K562 (cell line): ENCODE measurements at regions not wholly inside any gene's neighbourhood (a gene's known extent, or its start where the extent isn't known, plus 50 kb on each side); places are given as distances from the start of the nearest gene placed in this dataset.

Experiments
- ATAC-seq: fragments of 200-7000 bp; cut with Tn5 transposase; 3 replicates; pipeline ENCODE4 v1.9.1; 2020; ENCODE audit warnings: moderate library complexity
- BruUV-seq: library from RNA; stranded (reverse); fragments of 400-500 nt; replicated peaks from 2 replicates; lab custom pipeline; 2021; lab: Mats Ljungman, UMichigan
- CTCF ChIA-PET: fragments of 300-600 bp; formaldehyde crosslinking; extraction: SDS; loops from one replicate; lab custom pipeline; 2021; ENCODE audit warnings: low intra/inter-chr PET ratio; lab: Yijun Ruan, JAX
- POLR2A ChIA-PET: fragments of 300-600, 350-650 bp; sonication (Branson Sonifier 250); formaldehyde crosslinking; extraction: SDS; loops from one replicate; lab custom pipeline; 2021; ENCODE audit warnings: antibody characterized with exemption, inconsistent platforms; lab: Yijun Ruan, JAX
- DNase-seq, 4 experiments: peaks; one replicate each; pipeline versions ENCODE4 v3.0.0 to v3.0.0-alpha.2; 2011 to 2018; ENCODE audit warnings: low spot score in 3 of 4, mixed read lengths in 3 of 4; ENCODE audit errors: extremely low read depth in 1 of 4
- FAIRE-seq: peaks from 2 replicates; lab custom pipeline; 2011; peaks lifted over from hg19 to GRCh38; lab: Jason Lieb, UNC
- H2AFZ ChIP-seq: 2 replicates; pipeline ENCODE4 v1.6.0; 2011; ENCODE audit warnings: low read depth, low read length, control low read depth, inconsistent platforms
- H3K27ac ChIP-seq: fragments of 200-600 bp; 3 replicates; pipeline ENCODE4 v1.8.0; 2011; ENCODE audit warnings: low read depth, mild to moderate bottlenecking, control low read depth, inconsistent platforms, low read length, moderate library complexity, mixed read lengths; ENCODE audit errors: extremely low read depth
- H3K27me3 ChIP-seq, 2 experiments: fragments of 300-600 bp in 1 of 2; 2 replicates in 1 of 2; 3 replicates in 1 of 2; pipeline versions ENCODE4 v1.6.0 to v1.8.0; 2011; ENCODE audit warnings: inconsistent platforms in 2 of 2, low read length in 2 of 2, mild to moderate bottlenecking in 1 of 2, mixed read lengths in 1 of 2, moderate library complexity in 1 of 2; ENCODE audit not compliant: control insufficient read depth in 2 of 2, insufficient read depth in 2 of 2
- H3K36me3 ChIP-seq: fragments of 300-600 bp; 3 replicates; pipeline ENCODE4 v1.8.0; 2011; ENCODE audit warnings: mild to moderate bottlenecking, low read length, inconsistent platforms; ENCODE audit not compliant: control insufficient read depth, insufficient read depth
- H3K4me1 ChIP-seq, 2 experiments: fragments of 200-600 bp in 1 of 2; replicated peaks in 1 of 2; 2 replicates in 1 of 2; 3 replicates in 1 of 2; pipeline versions ENCODE4 v1.5.1 to v1.8.0; 2011; ENCODE audit warnings: inconsistent platforms in 2 of 2, low read length in 2 of 2, mild to moderate bottlenecking in 1 of 2, mixed read lengths in 1 of 2, moderate library complexity in 1 of 2; ENCODE audit not compliant: control insufficient read depth in 2 of 2, insufficient read depth in 2 of 2
- H3K4me2 ChIP-seq: 2 replicates; pipeline ENCODE4 v1.6.1; 2011; ENCODE audit warnings: low read length, control low read depth, inconsistent platforms, mixed read lengths; ENCODE audit not compliant: insufficient read depth
- H3K4me3 ChIP-seq: fragments of 200-600 bp; sonication (generic), shearing (Covaris generic); 2 replicates; pipeline ENCODE4 v1.5.1; 2016; ENCODE audit warnings: control low read depth, inconsistent platforms
- H3K79me2 ChIP-seq: fragments of 200-600 bp; 3 replicates; pipeline ENCODE4 v1.8.0; 2011; ENCODE audit warnings: low read length, inconsistent platforms; ENCODE audit not compliant: control insufficient read depth, insufficient read depth
- H3K9ac ChIP-seq, 2 experiments: 2 replicates each; pipeline versions ENCODE4 v1.6.0 to v1.6.1; 2011; ENCODE audit warnings: low read depth in 2 of 2, low read length in 2 of 2, control low read depth in 1 of 2, inconsistent platforms in 1 of 2, mild to moderate bottlenecking in 1 of 2, mixed read lengths in 1 of 2; ENCODE audit not compliant: insufficient read depth in 1 of 2
- H3K9me1 ChIP-seq: one replicate; pipeline ENCODE4 v1.6.0; 2011; ENCODE audit warnings: inconsistent platforms, mild to moderate bottlenecking, low read length, moderate library complexity; ENCODE audit not compliant: control insufficient read depth, insufficient read depth
- H3K9me3 ChIP-seq: replicated peaks from 2 replicates; pipeline ENCODE4 v1.5.1; 2011; ENCODE audit warnings: low read depth, low read length, inconsistent platforms; ENCODE audit not compliant: control insufficient read depth, insufficient read depth
- H4K20me1 ChIP-seq: replicated peaks from 2 replicates; pipeline ENCODE4 v1.6.1; 2011; ENCODE audit warnings: low read length, inconsistent platforms, mixed read lengths; ENCODE audit not compliant: control insufficient read depth, insufficient read depth
- CCNT2 ChIP-seq: IDR thresholded peaks from 2 replicates; pipeline ENCODE4 v1.6.1; 2011; ENCODE audit warnings: borderline replicate concordance, low read depth, mild to moderate bottlenecking, moderate library complexity, mixed read lengths, low read length; ENCODE audit not compliant: insufficient read length; ENCODE audit errors: extremely low read depth
- DACH1 ChIP-seq: fragments of 450-650 bp; IDR thresholded peaks from 2 replicates; pipeline ENCODE4 v1.6.1; 2018; ENCODE audit not compliant: partially characterized antibody
- ILF3 ChIP-seq: fragments of 450-650 bp; IDR thresholded peaks from 2 replicates; pipeline ENCODE4 v1.6.1; 2018; ENCODE audit warnings: antibody characterized with exemption, mild to moderate bottlenecking, moderate library complexity, borderline replicate concordance
- MITF ChIP-seq: IDR thresholded peaks from 2 replicates; pipeline ENCODE4 v1.6.1; 2014; ENCODE audit warnings: antibody characterized with exemption
- NFXL1 ChIP-seq: fragments of 450-650 bp; formaldehyde crosslinking; IDR thresholded peaks from 2 replicates; pipeline ENCODE4 v1.4.0; 2021; ENCODE audit warnings: mild to moderate bottlenecking
- ZFP1 ChIP-seq: fragments of 450-650 bp; formaldehyde crosslinking; IDR thresholded peaks from 2 replicates; pipeline ENCODE4 v1.4.0; 2020; ENCODE audit warnings: mild to moderate bottlenecking, mixed read lengths
- ZNF655 ChIP-seq: fragments of 250-450 bp; sonication (Bioruptor Pico); IDR thresholded peaks from 2 replicates; pipeline ENCODE4 v1.5.0; 2021
- ZNF695 ChIP-seq: fragments of 450-650 bp; formaldehyde crosslinking; IDR thresholded peaks from 2 replicates; pipeline ENCODE4 v1.4.0; 2020; ENCODE audit warnings: mild to moderate bottlenecking, moderate library complexity
- WGBS: fragments of 100-300 bp; shearing (Covaris generic); methylation state at CpG from one replicate; pipeline ENCODE4 v1.1.6; 2016; ENCODE audit warnings: low coverage, mixed read lengths; ENCODE audit not compliant: insufficient coverage; ENCODE audit errors: missing lambda C conversion rate; 5-methylcytosine and 5-hydroxymethylcytosine counted together
- in situ Hi-C: fragments of 300-500 bp; cut with MboI; formaldehyde crosslinking; loops from 4 replicates; pipeline ENCODE4 v1.15.0; 2018; ENCODE audit warnings: inconsistent platforms, mixed read lengths
- intact Hi-C: fragments of 100-400 bp; cut with micrococcal nuclease; formaldehyde crosslinking; loops from 2 replicates; pipeline ENCODE4 v1.14.2; 2022

DNA sequence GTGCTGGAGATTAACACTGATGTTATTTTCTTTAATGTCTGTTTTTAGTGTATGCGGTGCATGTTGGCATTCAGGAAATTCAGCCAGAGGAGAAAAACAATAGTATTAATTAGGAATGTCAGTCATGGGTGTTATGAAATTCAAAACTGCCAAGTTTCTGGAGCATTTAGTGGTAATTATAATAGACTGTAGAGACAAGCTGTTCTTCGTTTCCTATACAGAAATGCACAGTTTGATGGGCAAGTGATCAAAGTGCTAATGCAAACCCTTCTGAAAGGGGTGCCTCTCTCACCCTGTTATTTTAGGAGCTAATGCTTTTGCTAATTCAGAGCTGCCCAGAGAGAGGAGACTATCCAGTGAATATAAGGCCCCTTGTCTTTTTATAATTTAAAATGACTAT lies 573.8 kb upstream of the EEF2KMT start:
- Histone ChIP-seq H3K79me2 (no peaks in the 10 kb centered on the region), H3K9ac (no peak overlapping the region)
- ATAC-seq: no peak
- intact Hi-C loops: no loop called here
- POLR2A ChIA-PET: no interaction called here
- DNase-seq: no peak
- BruUV-seq: no TSS peak
- TF ChIP-seq ILF3 (no peak), NFXL1 (CRISPR knock-in tag) (no peak), DACH1 (no peak), CCNT2 (no peak), ZFP1 (CRISPR knock-in tag) (no peak), ZNF695 (CRISPR knock-in tag) (no peak), MITF (no peak), ZNF655 (CRISPR knock-in tag) (no peak)
- TF ChIP-seq, all 486 proteins: peak for 0
- Histone ChIP-seq H2AFZ (no peak overlapping the region), H3K27me3 (no peaks in the 10 kb centered on the region), H3K36me3 (no peaks in the 10 kb centered on the region), H3K4me3 (no peak overlapping the region), H3K27ac (no peak overlapping the region), H3K4me1 (no peaks in the 10 kb centered on the region; a peak in 1 of 5 replicates), H4K20me1 (no peaks in the 10 kb centered on the region), H3K9me1 (no peaks in the 10 kb centered on the region), H3K4me2 (no peak overlapping the region), H3K9me3 (no peaks in the 10 kb centered on the region)
- in situ Hi-C loops: no loop called here
- CTCF ChIA-PET: no interaction called here
- FAIRE-seq: no peak
- WGBS: 0% methylated on average over 2 of the region's 2 CpGs
